ENCODE measurements at regions not wholly inside any gene's neighbourhood (a gene's known extent, or its start where the extent isn't known, plus 50 kb on each side); places are given as distances from the start of the nearest gene placed in this dataset.
"Not testable (repeated sequence)": the region's sequence is repeated elsewhere in the genome, so short reads cannot be mapped to it uniquely, and the experiment has no call there.

DNA sequence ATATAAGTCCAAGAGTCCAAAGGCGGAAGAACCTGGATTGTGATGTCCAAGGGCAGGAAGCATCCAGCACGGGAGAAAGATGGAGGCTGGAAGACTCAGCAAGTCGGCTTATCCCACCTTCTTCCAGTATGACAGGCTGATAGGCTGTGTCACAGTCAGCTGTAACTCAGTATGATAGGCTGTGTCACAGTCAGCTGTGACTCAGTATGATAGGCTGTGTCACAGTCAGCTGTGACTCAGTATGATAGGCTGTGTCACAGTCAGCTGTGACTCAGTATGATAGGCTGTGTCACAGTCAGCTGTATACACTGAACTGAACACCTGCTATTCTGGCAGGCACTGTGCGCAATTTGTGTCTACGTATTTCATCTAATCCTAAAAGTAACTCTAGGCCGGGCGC, 271.9 kb downstream of the LRATD1 start:
- not testable (repeated sequence) for DNase-seq (ENCODE audit: extremely low read depth in 1 of 2, low read depth in 1 of 2)

DNA sequence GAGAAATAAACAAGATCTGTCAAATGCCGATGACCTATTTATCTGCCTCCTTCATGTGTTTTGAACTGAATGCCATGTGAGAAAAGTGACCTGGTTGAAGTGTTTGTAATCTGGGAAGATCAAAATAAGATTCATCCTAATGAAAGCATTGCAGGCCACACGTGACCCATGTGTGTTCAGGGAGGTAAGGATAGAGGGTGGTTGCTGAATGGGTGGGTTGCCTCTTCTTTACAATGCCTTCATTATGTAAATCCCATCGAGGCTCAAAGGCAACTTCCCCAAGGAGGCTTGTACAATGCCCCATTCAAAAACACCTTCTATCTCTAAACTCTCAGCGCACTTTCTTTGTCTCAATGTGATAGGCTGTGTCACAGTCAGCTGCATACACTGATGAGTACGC, 273.1 kb downstream of the LRATD1 start:
- no peak for DNase-seq (ENCODE audit: extremely low read depth in 1 of 2, low read depth in 1 of 2)

DNA sequence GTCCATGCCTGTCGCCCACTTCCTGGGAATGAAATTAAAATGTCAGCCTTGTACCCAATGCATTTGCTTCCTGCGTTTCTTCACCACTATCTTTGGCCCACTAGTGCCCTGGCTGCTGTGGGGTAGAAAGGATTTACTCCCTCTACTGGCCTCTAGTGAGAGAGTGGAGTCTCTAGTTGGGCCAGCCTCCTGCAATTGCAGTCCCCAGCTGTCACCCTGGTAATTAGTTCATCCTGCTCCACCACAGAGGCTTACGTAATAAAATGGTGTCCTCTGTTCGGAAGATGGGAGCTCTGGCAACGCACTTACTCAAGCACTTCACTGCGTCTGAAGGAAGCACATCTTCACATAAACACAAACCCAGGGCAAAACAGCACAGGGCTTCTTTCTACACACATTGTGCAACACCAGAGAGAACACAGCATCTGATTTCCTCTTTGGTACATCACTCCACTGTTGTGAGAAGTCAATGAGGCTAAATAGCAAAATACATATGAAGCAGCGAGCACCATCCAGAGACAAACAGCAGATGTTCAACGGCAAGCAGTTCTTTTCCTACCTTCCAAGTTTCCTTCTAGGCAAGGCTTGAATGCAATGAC, 274.6 kb downstream of the LRATD1 start:
- no peak for DNase-seq (ENCODE audit: extremely low read depth in 1 of 2, low read depth in 1 of 2)

DNA sequence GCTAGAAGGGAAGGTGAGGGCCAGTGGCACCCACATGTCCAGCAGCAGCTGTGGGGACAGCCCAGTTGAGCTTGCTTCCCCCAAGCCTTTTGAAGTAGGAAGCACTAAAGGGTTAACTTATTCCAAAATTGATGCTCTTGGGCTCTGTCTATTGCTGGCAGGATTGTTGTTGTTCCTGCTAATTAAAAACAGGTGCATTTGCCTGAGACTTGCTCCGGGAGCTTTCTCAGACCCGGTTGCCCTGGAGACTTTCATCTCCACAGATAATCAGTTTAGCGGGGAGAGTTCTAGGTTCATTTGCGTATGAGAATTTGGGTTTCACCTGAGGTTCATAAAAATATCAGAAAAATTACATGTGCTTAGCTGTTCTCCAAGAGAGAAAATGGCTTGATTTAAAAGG, 277.3 kb downstream of the LRATD1 start:
- no peak for DNase-seq (ENCODE audit: extremely low read depth in 1 of 2, low read depth in 1 of 2)

DNA sequence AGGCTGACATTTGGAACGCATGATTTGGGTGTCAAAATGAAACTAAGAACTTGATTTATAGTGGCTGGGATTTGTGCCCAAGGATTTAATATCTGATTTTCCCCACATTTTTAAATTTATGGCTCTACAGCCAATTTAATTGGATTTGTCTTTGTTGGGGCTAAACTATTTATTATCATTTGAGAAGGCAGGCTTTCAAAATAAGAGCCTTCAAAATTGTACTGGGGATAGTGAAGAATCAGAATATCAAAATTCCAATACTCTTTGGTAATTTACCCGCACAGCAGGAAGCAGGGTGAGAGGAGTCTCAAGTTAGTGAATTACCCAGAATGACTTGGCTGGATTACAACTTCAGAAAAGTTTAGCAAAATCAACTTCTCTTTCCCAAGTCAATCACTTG, 278.1 kb downstream of the LRATD1 start:
- no peak for DNase-seq (ENCODE audit: extremely low read depth in 1 of 2, low read depth in 1 of 2)

DNA sequence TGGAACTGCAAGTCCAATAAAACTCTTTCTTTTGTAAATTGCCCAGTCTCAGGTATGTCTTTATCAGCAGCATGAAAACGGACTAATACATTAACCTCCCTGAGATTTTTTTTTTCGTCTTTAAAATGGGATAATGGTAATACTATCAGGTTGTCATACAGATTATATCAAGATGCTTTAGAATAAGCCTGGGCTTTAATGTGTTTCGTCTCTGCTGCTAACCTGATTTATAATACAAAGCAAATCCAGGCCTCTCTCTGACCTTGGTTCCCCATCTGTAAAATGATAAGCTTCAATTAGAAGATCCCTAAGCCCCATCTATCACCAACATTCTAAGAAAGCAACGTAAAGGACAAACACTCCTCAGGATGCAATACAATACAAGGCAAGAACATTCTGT, 283.5 kb downstream of the LRATD1 start:
- no peak for DNase-seq (ENCODE audit: extremely low read depth in 1 of 2, low read depth in 1 of 2)

DNA sequence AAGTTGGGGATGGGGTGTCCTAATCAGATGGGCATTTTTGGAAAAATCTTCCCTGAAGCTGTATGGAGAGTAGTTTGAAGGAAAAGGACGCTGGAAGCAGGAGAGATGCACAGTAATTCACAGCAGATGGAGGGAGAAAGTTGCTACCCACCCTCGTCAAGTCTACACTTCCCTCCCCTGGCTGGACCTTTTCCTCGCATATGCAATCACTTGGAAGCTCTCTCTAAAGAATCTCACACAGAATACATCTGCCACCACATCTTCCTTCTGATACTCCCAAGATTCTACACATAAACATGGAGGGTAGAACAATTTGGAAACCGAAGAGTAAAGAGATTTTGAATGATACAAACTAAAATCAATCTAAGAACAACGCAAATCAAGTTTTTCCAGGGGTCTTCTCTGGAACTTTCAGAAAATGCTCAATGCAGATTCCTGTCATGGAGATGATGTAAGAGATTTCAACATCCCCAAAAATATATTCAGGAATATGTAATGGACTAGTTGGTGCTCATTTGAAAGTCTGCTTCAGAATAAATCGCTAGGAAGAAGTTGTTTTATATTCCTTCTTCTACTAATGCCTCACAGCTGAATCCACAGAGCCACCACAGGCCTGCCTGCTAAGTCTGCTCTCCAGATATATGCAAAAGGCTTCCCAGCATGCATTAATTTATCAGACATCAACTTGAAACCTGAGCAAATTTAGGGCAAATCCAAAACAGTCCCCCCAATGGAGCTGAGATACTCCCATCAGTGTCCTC, 291.5 kb downstream of the LRATD1 start:
- DNase-seq (ENCODE audit: extremely low read depth in 1 of 2, low read depth in 1 of 2), result no peak

DNA sequence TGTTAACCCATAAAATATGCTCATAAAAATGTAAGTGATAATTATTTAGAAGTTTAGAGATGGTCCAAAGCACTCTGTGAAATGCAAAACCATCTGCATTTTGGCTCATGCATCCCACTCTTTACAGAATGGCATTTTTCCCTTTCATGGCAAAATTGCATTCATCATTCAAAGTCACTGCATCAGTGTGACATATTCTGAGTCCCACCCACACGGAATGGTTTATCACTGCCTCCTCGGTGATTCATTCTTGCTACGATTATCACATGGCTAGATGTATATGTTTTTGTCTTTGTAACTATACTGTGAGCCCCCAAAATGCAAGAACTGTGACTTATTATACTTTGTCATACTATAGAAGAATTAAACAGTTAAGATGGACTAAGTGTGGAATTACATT, 293.0 kb downstream of the LRATD1 start:
- DNase-seq (ENCODE audit: extremely low read depth in 1 of 2, low read depth in 1 of 2), result no peak

DNA sequence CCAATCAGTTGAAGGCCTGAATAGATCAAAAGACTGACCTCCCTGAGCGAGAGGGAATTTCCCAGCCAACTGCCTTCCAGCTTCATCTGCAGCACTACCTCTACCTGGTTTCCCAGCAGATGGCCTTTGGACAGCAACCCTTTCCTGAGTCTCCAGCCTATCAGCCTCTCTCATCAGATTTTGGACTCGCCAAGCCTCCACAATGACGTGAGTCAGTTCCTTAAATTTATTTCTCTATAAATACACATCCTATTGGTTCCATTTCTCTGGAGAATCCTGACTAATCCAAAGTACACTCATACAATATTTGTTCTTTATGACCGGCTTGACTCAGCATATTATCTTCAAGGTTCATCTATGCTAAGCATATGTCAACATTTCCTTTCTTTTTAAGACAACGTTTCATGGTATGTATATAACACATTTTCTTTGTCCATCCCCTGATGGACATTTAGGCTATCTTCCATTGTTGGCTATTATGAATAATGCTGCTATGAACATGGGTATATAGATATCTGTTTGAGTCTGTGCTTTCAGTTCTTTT, 294.6 kb downstream of the LRATD1 start:
- no peak for DNase-seq (ENCODE audit: extremely low read depth in 1 of 2, low read depth in 1 of 2)

DNA sequence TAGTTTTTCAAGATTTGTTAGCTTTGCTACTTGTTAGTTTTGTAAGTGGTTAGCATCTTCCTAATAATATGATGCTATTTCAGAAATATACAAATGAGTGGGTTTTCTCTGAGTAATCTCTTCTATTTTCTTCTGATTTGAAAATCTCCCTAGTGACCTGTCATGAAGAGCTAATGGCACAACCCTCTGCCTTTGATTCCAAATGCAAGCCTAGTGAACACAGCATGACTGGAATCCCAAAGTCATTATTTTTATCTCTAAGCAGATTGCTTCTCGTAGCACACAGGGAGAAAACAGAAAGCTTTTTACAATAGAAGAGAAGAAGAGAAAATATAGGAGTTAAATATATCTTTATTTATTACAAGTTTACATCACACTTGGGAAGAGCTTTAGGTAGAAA, 295.5 kb downstream of the LRATD1 start:
- no peak for DNase-seq (ENCODE audit: extremely low read depth in 1 of 2, low read depth in 1 of 2)

DNA sequence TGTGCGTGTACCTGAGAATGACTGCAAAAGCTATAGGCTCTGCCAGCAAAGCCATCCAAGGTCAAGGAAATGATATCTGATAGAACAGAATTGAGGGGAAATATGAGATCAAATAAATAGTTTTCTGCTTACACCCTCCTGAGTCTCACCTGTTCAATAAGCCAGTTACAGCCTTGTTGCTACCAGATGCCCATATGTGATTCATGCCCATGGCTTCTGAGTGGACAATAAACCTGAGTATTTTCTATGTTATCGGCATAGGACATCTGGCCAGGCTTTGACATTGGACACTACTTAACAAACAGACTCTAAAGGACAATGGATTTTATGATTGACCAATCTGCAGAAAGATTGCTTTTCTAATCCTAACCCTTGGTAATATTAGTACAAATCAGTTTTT, 297.9 kb downstream of the LRATD1 start:
- DNase-seq (ENCODE audit: extremely low read depth in 1 of 2, low read depth in 1 of 2), result no peak

DNA sequence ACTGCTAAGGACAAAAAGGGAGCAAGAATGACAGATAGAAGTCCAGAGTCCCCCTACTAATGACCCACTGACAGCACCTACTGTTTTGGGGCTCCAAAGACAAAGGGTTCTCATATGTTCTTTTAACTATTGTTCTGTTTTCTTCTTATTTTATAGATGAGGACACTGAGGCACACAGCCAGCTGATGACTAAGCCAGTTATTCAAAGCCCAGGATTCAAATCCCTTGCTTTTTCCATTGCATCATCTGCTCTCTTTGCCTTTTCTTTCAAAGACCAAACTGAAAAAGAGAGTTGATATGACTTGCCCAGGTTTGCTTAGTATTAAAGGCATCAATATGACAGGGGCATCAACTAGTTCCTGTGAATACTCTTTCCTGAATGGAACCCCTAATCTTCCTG, 299.8 kb downstream of the LRATD1 start:
- DNase-seq (ENCODE audit: extremely low read depth in 1 of 2, low read depth in 1 of 2), result no peak

DNA sequence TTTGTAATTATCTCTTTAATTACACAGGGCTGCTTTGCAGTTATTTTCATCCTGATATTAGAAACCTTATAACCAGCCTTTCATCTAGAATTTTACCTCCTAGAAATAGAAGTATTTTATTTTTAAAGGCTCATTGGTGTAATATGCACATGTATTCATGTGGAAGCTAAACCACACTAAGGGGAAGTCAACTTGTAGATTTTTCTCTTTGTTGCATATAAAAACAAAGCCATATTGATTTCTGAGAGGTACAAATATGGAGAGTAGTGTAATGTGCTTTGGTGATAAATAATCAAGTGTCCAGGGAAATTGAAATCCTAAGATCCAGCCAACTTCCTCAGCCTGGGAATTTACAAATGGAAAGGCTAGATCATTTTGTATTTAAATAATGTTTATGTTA, 301.2 kb downstream of the LRATD1 start:
- DNase-seq (ENCODE audit: extremely low read depth in 1 of 2, low read depth in 1 of 2), result no peak

DNA sequence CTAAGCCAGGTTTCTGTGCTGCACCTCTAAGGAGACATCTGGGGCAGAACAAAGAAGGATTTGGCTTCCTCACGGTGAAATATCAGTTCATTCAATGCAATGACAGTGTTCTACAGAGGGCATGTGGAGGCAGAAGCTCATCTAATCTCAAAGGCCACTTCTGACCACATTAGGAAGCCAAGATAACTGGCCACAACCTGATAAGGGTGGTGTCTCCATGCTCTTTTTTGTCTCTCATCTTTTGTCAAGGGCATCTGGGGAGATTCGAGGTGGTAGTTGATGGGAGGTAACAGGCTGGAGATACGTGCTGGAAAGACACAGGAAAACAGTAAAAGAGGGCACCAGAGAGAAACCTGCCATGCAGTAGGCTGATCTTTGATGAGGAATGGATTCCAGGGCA, 303.9 kb downstream of the LRATD1 start:
- DNase-seq (ENCODE audit: extremely low read depth in 1 of 2, low read depth in 1 of 2), result no peak

DNA sequence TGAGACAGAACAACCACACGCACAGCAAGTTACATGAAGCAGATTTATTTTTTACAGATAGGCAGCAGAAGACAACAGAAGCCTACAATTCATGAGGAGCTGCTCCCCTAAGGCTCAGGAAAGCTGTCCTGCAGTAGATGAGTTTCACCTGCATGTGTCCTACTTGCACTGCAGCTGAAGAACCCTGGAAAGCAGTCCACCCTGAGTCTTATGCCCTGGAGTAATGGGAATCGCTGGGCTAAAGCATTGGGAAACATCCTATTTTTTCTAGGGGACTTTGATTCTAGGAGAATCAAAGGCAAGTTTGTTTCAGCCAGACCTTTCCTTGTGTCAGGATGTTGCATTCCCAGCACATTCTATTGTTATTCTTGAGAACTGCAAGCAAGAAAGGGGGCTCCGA, 304.8 kb downstream of the LRATD1 start:
- no peak for DNase-seq (ENCODE audit: extremely low read depth in 1 of 2, low read depth in 1 of 2)

DNA sequence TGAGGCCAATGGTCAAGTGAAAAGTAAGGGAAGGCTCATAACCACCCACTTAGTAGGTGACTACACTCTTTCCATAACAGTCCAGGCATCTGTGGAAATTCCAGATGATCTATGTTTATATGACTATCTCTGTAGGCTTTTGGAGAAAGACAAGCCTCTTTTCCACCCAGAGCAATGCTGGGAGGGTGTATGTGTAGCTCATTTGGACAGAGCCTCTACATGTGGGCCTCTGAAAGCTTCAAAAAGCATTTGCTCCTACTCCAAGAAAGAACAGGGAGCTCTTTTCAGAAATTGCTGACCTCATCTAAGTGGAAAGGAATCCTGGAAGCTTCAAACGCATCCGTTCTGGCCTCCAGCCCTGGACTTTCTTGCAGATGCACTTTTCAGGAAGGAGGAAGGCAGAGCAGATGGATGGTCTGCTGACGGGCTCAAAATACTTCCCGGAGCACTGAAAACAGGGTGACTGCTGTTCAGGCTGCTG, 308.7 kb downstream of the LRATD1 start:
- no peak for DNase-seq (ENCODE audit: extremely low read depth in 1 of 2, low read depth in 1 of 2)

DNA sequence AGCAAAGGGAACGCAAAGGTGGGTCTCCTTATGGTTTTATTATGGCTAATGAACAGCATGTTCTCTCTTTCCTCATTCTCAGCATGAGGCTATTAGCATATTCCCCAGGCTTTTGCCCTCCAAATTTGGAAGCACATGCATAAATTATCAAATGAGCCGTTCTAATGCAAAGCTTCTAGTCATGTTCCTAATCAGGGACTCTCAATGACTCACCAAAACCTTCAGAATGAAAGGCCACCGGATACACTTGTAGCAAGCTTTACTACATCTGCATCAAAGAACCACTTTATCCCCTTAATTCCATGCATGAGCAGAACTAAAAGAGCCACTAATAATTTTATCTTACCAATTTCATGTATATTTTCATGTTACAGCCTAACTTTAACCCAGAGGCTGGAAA, 310.5 kb downstream of the LRATD1 start:
- no peak for DNase-seq (ENCODE audit: extremely low read depth in 1 of 2, low read depth in 1 of 2)

DNA sequence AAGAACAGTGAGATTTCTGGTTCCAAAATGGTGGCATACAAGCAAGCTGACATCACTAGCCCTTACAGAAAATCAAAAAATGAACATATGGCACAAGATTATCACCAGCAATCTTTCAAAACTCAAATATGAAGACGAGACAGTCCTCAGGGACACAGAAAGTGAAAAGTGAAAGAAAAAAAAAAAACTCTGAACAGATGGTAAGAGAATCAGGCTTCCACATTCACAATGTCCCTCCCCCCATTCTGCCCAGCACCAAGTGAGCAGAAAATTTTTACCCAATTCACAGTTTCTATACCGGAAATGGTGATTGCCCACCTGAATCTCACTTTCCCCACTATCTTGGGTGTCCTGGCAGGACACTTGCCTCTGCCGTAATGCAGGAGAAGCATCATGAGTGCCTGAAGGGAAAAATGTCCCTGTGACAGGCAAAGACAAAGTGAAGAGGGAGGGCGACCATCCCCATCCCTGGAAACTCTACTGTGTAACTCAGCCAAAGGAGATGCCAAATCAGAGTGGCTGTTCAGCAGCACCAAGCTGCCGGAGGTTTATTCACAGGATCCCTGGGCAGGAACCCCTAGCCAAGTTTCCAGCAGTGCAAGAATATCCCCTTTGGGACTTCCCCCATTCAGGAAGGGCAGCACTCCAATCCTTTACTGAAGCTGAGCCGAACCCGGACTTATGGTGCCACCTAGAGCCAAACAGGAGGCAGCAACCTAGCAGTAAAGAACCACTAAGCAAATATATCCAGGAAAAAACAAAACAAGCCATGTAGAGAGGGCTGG, 312.2 kb downstream of the LRATD1 start:
- no peak for DNase-seq (ENCODE audit: extremely low read depth in 1 of 2, low read depth in 1 of 2)

DNA sequence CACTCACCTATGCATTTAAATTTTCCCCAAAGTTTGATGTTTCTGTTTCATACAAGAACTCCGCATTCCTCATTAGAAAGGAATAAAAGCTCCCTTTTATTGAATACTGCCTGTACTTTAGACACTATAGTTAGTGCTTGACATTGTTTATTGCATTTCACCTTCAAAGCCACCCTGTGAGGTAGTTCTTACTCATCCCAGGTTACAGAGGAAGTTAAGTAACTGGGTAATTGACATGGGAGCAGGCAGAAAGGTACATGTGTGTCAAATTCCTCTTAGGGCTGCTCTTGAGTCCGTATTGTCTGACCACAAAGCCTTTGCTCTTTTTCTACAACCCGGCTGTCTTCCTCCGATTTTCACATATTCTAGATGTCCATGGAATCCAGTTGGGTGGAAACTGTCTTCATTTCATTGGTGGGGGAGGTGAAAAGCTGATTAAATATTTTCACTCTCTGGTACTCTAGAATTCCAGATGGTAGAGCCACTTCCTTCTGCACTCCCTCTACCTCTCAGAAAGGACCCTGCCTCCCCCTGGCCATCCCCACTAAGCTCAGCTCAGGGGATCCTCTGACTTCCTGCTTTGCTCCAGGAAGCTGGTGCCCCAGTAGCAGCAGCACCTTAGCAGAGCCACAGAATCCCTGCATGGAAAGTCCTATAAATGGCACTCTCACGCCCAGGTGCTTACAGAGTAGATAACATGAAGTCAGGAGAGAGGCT, 319.2 kb downstream of the LRATD1 start:
- no peak for DNase-seq (ENCODE audit: extremely low read depth in 1 of 2, low read depth in 1 of 2)

DNA sequence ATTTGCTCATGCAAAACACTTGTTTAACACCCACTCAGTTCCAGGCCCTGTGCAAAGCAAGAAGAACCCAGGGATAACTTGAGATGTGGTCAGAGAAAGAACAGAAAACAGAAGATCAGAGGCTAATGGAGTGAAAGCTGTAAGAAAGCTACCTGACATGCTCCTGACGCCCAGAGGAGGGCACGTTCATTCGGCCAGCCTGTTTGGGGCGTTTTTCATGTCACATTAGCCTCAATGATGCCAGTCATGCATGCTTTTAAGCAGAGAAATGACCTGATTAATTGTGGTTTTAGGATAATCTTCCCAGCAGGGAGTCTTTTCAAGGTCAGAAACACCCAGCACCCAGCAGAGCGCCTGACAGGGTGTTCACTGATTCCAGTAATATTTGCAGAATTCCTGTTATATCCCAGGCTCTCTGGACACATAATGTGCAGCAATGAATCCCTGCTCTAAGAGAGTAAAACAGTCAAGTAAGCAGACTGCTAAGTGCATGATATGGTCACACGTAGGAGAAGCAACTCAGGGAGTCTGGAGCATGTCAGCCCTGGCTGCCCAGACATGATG, 320.0 kb downstream of the LRATD1 start:
- no peak for DNase-seq (ENCODE audit: extremely low read depth in 1 of 2, low read depth in 1 of 2)

All from activated CD8-positive, alpha-beta memory T cell treated with anti-CD3 and anti-CD28 coated beads for 1 hour (primary cell).